RWPE2 (cell line): ENCODE measurements at regions not wholly inside any gene's neighbourhood (a gene's known extent, or its start where the extent isn't known, plus 50 kb on each side); places are given as distances from the start of the nearest gene placed in this dataset.
A peak's percentile ranks its signal among the peaks of the same experiment; 100 is the strongest.

Source experiments
- ATAC-seq: fragments of 200-7000 bp; cut with Tn5 transposase; 3 replicates; pipeline ENCODE4 v1.9.1; 2021; ENCODE audit warnings: low read depth
- DNase-seq: peaks from one replicate; pipeline ENCODE4 v3.0.0-alpha.2; 2020; ENCODE audit warnings: low spot score
- H3K27ac ChIP-seq: fragments of 450-650 bp; 2 replicates; pipeline ENCODE4 v1.5.1; 2017; ENCODE audit warnings: mild to moderate bottlenecking; ENCODE audit not compliant: poor library complexity, severe bottlenecking
- H3K27me3 ChIP-seq: fragments of 250-450 bp; sonication (Bioruptor Pico); 2 replicates; pipeline ENCODE4 v1.5.1; 2021; ENCODE audit warnings: mild to moderate bottlenecking, moderate library complexity; ENCODE audit not compliant: insufficient read depth, poor library complexity, severe bottlenecking
- H3K36me3 ChIP-seq: fragments of 250-450 bp; sonication (Bioruptor Pico); 2 replicates; pipeline ENCODE4 v1.5.1; 2020; ENCODE audit warnings: low read depth, mild to moderate bottlenecking, moderate library complexity
- H3K4me1 ChIP-seq: fragments of 250-450 bp; sonication (Bioruptor Pico); 2 replicates; pipeline ENCODE4 v1.5.1; 2021; ENCODE audit warnings: mild to moderate bottlenecking, moderate library complexity; ENCODE audit not compliant: insufficient read depth, poor library complexity, severe bottlenecking
- H3K4me3 ChIP-seq: fragments of 250-450 bp; sonication (Bioruptor Pico); 2 replicates; pipeline ENCODE4 v1.5.1; 2021; ENCODE audit warnings: mild to moderate bottlenecking, moderate library complexity; ENCODE audit not compliant: severe bottlenecking
- H3K9me3 ChIP-seq: fragments of 250-450 bp; sonication (Bioruptor Pico); 2 replicates; pipeline ENCODE4 v1.5.1; 2021; ENCODE audit warnings: mild to moderate bottlenecking, moderate library complexity; ENCODE audit not compliant: severe bottlenecking
- TF ChIP-seq, protein P1 (sequence below): fragments of 450-650 bp; IDR thresholded peaks from one replicate; pipeline ENCODE4 v1.5.1; 2017; ENCODE audit warnings: mild to moderate bottlenecking, moderate library complexity; ENCODE audit not compliant: poor library complexity, severe bottlenecking

DNA sequence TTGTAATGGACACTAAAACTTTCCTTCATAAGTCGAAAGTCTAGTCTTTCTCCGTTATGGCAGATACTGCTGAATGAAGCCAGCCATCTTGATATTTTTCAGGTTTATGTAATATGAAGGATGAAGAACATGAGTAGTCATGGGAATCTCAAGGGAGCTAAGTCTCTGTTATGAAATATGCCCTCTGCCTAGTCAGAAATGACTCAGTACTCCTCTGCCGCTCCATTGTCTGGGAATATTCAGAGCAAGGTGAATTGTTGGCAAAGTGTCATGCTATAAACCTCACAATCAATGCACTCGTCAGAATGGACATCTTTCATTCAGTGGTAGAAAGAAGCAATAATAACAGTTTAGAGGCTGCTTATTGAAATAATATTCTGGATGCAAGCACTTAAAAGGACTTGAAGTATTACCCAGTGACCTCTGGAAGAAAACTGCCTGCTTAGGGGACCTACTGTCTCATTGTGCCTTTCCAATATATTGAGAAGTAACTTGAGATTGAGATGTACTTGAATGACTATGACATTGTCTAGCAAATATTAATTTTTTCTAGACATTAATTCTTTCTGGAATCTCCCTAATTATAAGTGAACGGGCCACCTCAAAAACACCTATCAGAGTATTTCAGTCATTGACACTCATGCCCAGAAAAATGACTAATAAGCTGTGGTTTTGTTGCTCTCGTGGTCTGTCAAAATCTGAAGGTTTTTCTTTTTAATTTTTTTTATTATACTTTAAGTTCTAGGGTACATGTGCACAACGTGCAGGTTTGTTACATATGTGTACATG lies 1011.5 kb upstream of the ACO1 start:
- Histone ChIP-seq H3K4me3 (no peak overlapping the region), H3K27ac (no peak overlapping the region), H3K36me3 (no peaks in the 10 kb centered on the region), H3K4me1 (no peaks in the 10 kb centered on the region), H3K9me3 (no peaks in the 10 kb centered on the region), H3K27me3 (no peaks in the 10 kb centered on the region)
- no peak for DNase-seq
- TF ChIP-seq, protein P1, sequence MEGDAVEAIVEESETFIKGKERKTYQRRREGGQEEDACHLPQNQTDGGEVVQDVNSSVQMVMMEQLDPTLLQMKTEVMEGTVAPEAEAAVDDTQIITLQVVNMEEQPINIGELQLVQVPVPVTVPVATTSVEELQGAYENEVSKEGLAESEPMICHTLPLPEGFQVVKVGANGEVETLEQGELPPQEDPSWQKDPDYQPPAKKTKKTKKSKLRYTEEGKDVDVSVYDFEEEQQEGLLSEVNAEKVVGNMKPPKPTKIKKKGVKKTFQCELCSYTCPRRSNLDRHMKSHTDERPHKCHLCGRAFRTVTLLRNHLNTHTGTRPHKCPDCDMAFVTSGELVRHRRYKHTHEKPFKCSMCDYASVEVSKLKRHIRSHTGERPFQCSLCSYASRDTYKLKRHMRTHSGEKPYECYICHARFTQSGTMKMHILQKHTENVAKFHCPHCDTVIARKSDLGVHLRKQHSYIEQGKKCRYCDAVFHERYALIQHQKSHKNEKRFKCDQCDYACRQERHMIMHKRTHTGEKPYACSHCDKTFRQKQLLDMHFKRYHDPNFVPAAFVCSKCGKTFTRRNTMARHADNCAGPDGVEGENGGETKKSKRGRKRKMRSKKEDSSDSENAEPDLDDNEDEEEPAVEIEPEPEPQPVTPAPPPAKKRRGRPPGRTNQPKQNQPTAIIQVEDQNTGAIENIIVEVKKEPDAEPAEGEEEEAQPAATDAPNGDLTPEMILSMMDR = no peak
- ATAC-seq = peak; percentile 79

DNA sequence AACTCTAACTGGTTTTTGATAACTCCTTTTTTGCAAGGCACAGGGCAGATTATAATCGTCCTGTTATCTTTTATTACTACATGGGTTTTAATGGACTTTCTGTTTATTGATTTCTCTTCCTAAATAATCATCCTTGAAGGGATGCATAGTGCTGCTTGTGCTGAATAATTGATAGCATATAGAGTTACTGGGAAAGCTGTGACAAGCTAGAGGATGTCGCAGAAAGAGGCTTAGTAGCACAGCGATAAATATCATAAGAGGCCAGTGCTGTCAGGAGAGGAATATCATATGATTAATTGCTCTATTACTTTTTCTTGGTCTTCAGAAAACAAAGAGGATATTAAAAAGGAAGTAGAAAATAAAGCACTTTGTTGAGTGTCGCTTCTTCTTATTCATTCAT lies 1007.1 kb upstream of the ACO1 start:
- Histone ChIP-seq H3K4me1 (no peaks in the 10 kb centered on the region), H3K27ac (no peak overlapping the region), H3K9me3 (no peaks in the 10 kb centered on the region), H3K4me3 (no peak overlapping the region), H3K27me3 (no peaks in the 10 kb centered on the region), H3K36me3 (no peaks in the 10 kb centered on the region)
- TF ChIP-seq, protein P1 = no peak
- DNase-seq = no peak
- no peak for ATAC-seq

DNA sequence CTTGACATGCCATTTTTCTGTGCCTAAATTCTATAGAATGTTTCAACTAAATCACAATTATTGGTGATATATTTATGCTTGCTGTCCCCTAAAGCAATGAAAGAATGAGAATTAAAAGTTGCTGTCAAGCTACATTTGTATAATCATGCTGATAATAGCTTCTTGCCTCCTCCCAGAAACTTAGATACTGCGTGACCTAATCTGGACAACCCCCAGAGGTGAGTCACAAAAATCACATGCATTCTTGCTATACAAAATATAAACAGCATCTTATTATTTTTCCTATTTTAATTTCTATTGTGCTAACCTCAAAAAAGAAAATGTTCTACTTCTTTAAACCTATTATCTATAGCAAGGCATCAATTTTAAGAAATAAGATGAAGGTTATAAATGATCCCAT lies 995.8 kb upstream of the ACO1 start:
- Histone ChIP-seq H3K27ac (no peak overlapping the region), H3K9me3 (no peaks in the 10 kb centered on the region), H3K4me1 (no peaks in the 10 kb centered on the region), H3K4me3 (no peak overlapping the region), H3K36me3 (no peaks in the 10 kb centered on the region), H3K27me3 (no peaks in the 10 kb centered on the region)
- TF ChIP-seq, protein P1 = no peak
- ATAC-seq (no peak), DNase-seq (no peak)

DNA sequence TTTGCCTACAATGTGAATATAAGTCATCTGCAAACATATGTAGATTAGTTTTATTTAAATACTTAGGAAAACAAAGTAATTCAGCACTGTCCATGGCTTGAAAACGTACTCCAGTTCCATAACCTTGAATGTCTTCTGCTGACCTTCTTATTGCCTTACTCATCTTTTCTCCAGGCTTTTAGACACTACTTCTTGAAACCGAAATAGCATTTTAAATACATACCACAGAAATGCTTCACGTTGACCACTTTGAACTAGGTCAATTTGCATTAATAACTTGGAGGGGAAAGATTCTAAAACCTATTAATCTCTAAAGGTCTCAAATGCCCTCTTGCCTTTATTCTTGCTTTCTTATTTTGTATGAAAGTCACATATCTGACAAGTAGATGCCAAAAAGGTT lies 995.4 kb upstream of the ACO1 start:
- ATAC-seq (no peak), DNase-seq (no peak)
- H3K9me3 ChIP-seq = no peaks in the 10 kb centered on the region
- H3K27me3 ChIP-seq = no peaks in the 10 kb centered on the region
- no peak overlapping the region for H3K27ac ChIP-seq
- no peaks in the 10 kb centered on the region for H3K36me3 ChIP-seq
- TF ChIP-seq, protein P1 = no peak
- H3K4me3 ChIP-seq = no peak overlapping the region
- H3K4me1 ChIP-seq = no peaks in the 10 kb centered on the region

DNA sequence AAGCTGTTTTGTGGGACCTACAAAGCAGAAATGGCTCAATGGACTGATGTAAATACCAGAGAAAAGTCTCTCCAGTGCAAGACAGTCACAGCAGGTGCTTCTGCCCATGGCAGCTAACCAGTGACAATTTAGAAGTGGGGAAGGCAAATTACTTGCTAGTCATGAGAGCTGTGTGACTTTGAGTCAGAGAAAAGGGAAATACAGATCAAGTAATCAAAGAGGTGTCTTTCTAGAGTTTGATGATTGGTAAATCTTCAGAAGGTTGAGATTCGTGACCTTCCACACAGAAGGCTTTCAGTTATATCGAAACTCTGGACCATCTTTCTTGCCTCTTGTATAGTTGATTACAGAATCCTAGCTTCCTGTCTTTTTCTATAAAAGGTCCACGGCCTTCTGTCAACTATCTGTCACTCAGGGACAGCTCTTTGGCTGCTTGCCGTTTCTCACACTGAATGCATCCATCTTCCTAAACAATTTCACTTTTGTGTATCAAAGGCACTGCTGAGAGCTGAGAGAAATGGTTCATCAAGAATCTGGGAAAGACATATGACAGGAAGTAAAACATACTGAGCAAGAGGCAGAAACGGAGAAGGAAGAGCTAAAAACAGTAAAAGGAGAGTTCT lies 993.9 kb upstream of the ACO1 start:
- no peak overlapping the region for H3K27ac ChIP-seq
- ATAC-seq (no peak), DNase-seq (no peak)
- H3K9me3 ChIP-seq = no peaks in the 10 kb centered on the region
- no peaks in the 10 kb centered on the region for H3K36me3 ChIP-seq
- H3K4me1 ChIP-seq = no peaks in the 10 kb centered on the region
- TF ChIP-seq, protein P1 = no peak
- no peak overlapping the region for H3K4me3 ChIP-seq
- H3K27me3 ChIP-seq = no peaks in the 10 kb centered on the region
